SU-DHL-6 (cell line): ENCODE measurements at regions not wholly inside any gene's neighbourhood (a gene's known extent, or its start where the extent isn't known, plus 50 kb on each side); places are given as distances from the start of the nearest gene placed in this dataset.

Source experiments
- EZH2phosphoT487 ChIP-seq: fragments of 200-600 bp; sonication (generic), shearing (Covaris generic); conservative IDR thresholded peaks from 2 replicates; pipeline ENCODE4 v1.6.1; 2018; ENCODE audit warnings: mild to moderate bottlenecking, antibody characterized with exemption, low read length, moderate library complexity, mixed read lengths
- TF ChIP-seq, protein P1 (sequence below): fragments of 200-600 bp; sonication (generic); IDR thresholded peaks from one replicate; pipeline ENCODE4 v1.5.1; 2017; ENCODE audit warnings: antibody characterized with exemption, mild to moderate bottlenecking, low read length, moderate library complexity; ENCODE audit not compliant: insufficient read depth, poor library complexity, severe bottlenecking

DNA sequence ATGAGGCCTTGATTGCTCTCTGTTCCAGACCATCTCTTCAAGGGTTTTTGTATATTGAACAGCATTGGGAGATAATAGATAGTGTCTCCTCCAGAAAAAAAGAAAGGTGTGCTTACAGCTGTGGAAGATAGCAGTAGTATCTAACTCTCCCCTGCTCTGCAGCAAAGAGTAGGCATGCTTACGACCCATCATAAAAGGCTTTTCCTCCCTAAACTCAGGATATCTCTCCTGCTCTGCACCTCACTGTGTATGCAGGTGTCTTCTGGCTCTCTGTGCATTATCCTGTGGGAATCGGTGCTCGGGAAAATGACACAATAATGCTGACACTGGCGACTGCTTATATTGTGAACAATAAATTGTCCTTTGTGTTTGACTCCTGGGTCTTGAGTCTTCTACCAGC lies 216.0 kb downstream of the RAB28 start:
- TF ChIP-seq EZH2phosphoT487: no peak
- TF ChIP-seq, protein P1, sequence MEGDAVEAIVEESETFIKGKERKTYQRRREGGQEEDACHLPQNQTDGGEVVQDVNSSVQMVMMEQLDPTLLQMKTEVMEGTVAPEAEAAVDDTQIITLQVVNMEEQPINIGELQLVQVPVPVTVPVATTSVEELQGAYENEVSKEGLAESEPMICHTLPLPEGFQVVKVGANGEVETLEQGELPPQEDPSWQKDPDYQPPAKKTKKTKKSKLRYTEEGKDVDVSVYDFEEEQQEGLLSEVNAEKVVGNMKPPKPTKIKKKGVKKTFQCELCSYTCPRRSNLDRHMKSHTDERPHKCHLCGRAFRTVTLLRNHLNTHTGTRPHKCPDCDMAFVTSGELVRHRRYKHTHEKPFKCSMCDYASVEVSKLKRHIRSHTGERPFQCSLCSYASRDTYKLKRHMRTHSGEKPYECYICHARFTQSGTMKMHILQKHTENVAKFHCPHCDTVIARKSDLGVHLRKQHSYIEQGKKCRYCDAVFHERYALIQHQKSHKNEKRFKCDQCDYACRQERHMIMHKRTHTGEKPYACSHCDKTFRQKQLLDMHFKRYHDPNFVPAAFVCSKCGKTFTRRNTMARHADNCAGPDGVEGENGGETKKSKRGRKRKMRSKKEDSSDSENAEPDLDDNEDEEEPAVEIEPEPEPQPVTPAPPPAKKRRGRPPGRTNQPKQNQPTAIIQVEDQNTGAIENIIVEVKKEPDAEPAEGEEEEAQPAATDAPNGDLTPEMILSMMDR: no peak
